ENCODE measurements at regions not wholly inside any gene's neighbourhood (a gene's known extent, or its start where the extent isn't known, plus 50 kb on each side); places are given as distances from the start of the nearest gene placed in this dataset.
"Not testable (repeated sequence)": the region's sequence is repeated elsewhere in the genome, so short reads cannot be mapped to it uniquely, and the experiment has no call there.

GRCh38 chr9:25827626-25828025 is 149.4 kb upstream of the TUSC1 start:
- no peak for TF ChIP-seq CTCF (IDR thresholded peaks at IDR 0.05; ENCODE audit: low read depth, low read length)
- TF ChIP-seq MYC (IDR thresholded peaks at IDR 0.05; ENCODE audit: low read depth, low read length): no peak
- TF ChIP-seq POLR2A (IDR thresholded peaks at IDR 0.05; ENCODE audit: extremely low read depth, insufficient read length): no peak
- TF ChIP-seq MAX (IDR thresholded peaks at IDR 0.05; ENCODE audit: low read depth, low read length): no peak
- DNase-seq (ENCODE audit: low read depth): no peak

GRCh38 chr9:25816439-25816838 is 138.2 kb upstream of the TUSC1 start:
- TF ChIP-seq CTCF (IDR thresholded peaks at IDR 0.05; ENCODE audit: low read depth, low read length) (no peak), POLR2A (IDR thresholded peaks at IDR 0.05; ENCODE audit: extremely low read depth, insufficient read length) (no peak), MAX (IDR thresholded peaks at IDR 0.05; ENCODE audit: low read depth, low read length) (no peak), MYC (IDR thresholded peaks at IDR 0.05; ENCODE audit: low read depth, low read length) (no peak)
- no peak for DNase-seq (ENCODE audit: low read depth)
- H3K4me3 ChIP-seq (ENCODE audit: low read depth, low read length): no peak overlapping the region

More at GRCh38 chr9:25827626-25828025, 149.4 kb upstream of the TUSC1 start:
- H3K4me3 ChIP-seq (ENCODE audit: low read depth, low read length): no peak overlapping the region

GRCh38 chr9:25814023-25814422 is 135.8 kb upstream of the TUSC1 start:
- DNase-seq (ENCODE audit: low read depth): no peak
- H3K4me3 ChIP-seq (ENCODE audit: low read depth, low read length): no peak overlapping the region
- TF ChIP-seq POLR2A (IDR thresholded peaks at IDR 0.05; ENCODE audit: extremely low read depth, insufficient read length) (no peak), MYC (IDR thresholded peaks at IDR 0.05; ENCODE audit: low read depth, low read length) (no peak), CTCF (IDR thresholded peaks at IDR 0.05; ENCODE audit: low read depth, low read length) (no peak)

- no peak for DNase-seq (ENCODE audit: low read depth)
- no peak overlapping the region for H3K4me3 ChIP-seq (ENCODE audit: low read depth, low read length)
- TF ChIP-seq CTCF (IDR thresholded peaks at IDR 0.05; ENCODE audit: low read depth, low read length) (no peak), POLR2A (IDR thresholded peaks at IDR 0.05; ENCODE audit: extremely low read depth, insufficient read length) (no peak), MAX (IDR thresholded peaks at IDR 0.05; ENCODE audit: low read depth, low read length) (no peak), MYC (IDR thresholded peaks at IDR 0.05; ENCODE audit: low read depth, low read length) (no peak)
These were observed 135.2 kb upstream of the TUSC1 start for GRCh38 chr9:25813478-25813877.

- TF ChIP-seq POLR2A (IDR thresholded peaks at IDR 0.05; ENCODE audit: extremely low read depth, insufficient read length): no peak
- TF ChIP-seq MAX (IDR thresholded peaks at IDR 0.05; ENCODE audit: low read depth, low read length): no peak
- TF ChIP-seq MYC (IDR thresholded peaks at IDR 0.05; ENCODE audit: low read depth, low read length): no peak
- no peak for TF ChIP-seq CTCF (IDR thresholded peaks at IDR 0.05; ENCODE audit: low read depth, low read length)
- H3K4me3 ChIP-seq (ENCODE audit: low read depth, low read length): no peak overlapping the region
- no peak for DNase-seq (ENCODE audit: low read depth)
These were observed 130.3 kb upstream of the TUSC1 start for GRCh38 chr9:25808554-25808953.

- H3K4me3 ChIP-seq (ENCODE audit: low read depth, low read length): no peak overlapping the region
- TF ChIP-seq MYC (IDR thresholded peaks at IDR 0.05; ENCODE audit: low read depth, low read length): no peak
- TF ChIP-seq POLR2A (IDR thresholded peaks at IDR 0.05; ENCODE audit: extremely low read depth, insufficient read length): no peak
- no peak for TF ChIP-seq MAX (IDR thresholded peaks at IDR 0.05; ENCODE audit: low read depth, low read length)
- TF ChIP-seq CTCF (IDR thresholded peaks at IDR 0.05; ENCODE audit: low read depth, low read length): no peak
- DNase-seq (ENCODE audit: low read depth): no peak
These were observed 126.6 kb upstream of the TUSC1 start for GRCh38 chr9:25804856-25805255.

- H3K4me3 ChIP-seq (ENCODE audit: low read depth, low read length); DNase-seq (ENCODE audit: low read depth): not testable (repeated sequence)
These were observed 123.7 kb upstream of the TUSC1 start for GRCh38 chr9:25801989-25802388.
